SK-N-SH treated with all-trans-retinoic acid at 6 μM for 48 hours (cell line): ENCODE measurements at regions not wholly inside any gene's neighbourhood (a gene's known extent, or its start where the extent isn't known, plus 50 kb on each side); places are given as distances from the start of the nearest gene placed in this dataset.

Source experiments
- ARNTL ChIP-seq: fragments of 450-650 bp; formaldehyde crosslinking; IDR thresholded peaks from 2 replicates; pipeline ENCODE4 v1.5.0; 2020; ENCODE audit warnings: low read depth, mild to moderate bottlenecking, moderate library complexity, borderline replicate concordance
- BACH2 ChIP-seq: fragments of 250-450 bp; sonication (Bioruptor Pico); IDR thresholded peaks from 2 replicates; pipeline ENCODE4 v1.9.0; 2021; ENCODE audit warnings: mild to moderate bottlenecking, borderline replicate concordance
- ISL1 ChIP-seq: fragments of 250-450 bp; sonication (Bioruptor Pico); IDR thresholded peaks from 2 replicates; pipeline ENCODE4 v2.1.2; 2022; ENCODE audit warnings: mild to moderate bottlenecking, moderate library complexity
- RARB ChIP-seq: fragments of 250-450 bp; sonication (Bioruptor Pico); IDR thresholded peaks from 2 replicates; pipeline ENCODE4 v1.8.0; 2021; ENCODE audit warnings: mild to moderate bottlenecking, moderate library complexity
- TCF4 ChIP-seq: fragments of 250-450 bp; sonication (Bioruptor Pico); IDR thresholded peaks from 2 replicates; pipeline ENCODE4 v1.8.0; 2021; ENCODE audit warnings: mild to moderate bottlenecking, moderate library complexity, borderline replicate concordance
- TOX ChIP-seq: fragments of 250-450 bp; sonication (Bioruptor Pico); IDR thresholded peaks from 2 replicates; pipeline ENCODE4 v1.8.0; 2021; ENCODE audit warnings: mild to moderate bottlenecking, moderate library complexity, borderline replicate concordance
- ZFP3 ChIP-seq: fragments of 250-450 bp; sonication (Bioruptor Pico); IDR thresholded peaks from 2 replicates; pipeline ENCODE4 v1.5.0; 2020; ENCODE audit warnings: mild to moderate bottlenecking, moderate library complexity
- ZFP30 ChIP-seq: fragments of 450-650 bp; formaldehyde crosslinking; IDR thresholded peaks from 2 replicates; pipeline ENCODE4 v1.5.0; 2022; ENCODE audit warnings: mild to moderate bottlenecking, moderate library complexity
- ZNF565 ChIP-seq: fragments of 450-650 bp; formaldehyde crosslinking; conservative IDR thresholded peaks from 2 replicates; pipeline ENCODE4 v1.5.0; 2020; ENCODE audit warnings: low read depth, mild to moderate bottlenecking, moderate library complexity
- ZNF70 ChIP-seq: fragments of 450-650 bp; formaldehyde crosslinking; IDR thresholded peaks from 2 replicates; pipeline ENCODE4 v1.5.0; 2020; ENCODE audit warnings: mild to moderate bottlenecking, moderate library complexity
- TF ChIP-seq, protein P1 (sequence below): fragments of 250-450 bp; sonication (Bioruptor Pico); IDR thresholded peaks from 2 replicates; pipeline ENCODE4 v1.8.0; 2020; ENCODE audit warnings: mild to moderate bottlenecking, moderate library complexity, borderline replicate concordance
- TF ChIP-seq, protein P2 (sequence below): fragments of 250-450 bp; sonication (Bioruptor Pico); IDR thresholded peaks from 2 replicates; pipeline ENCODE4 v1.5.1; 2020; ENCODE audit warnings: low read depth, mild to moderate bottlenecking, moderate library complexity

DNA sequence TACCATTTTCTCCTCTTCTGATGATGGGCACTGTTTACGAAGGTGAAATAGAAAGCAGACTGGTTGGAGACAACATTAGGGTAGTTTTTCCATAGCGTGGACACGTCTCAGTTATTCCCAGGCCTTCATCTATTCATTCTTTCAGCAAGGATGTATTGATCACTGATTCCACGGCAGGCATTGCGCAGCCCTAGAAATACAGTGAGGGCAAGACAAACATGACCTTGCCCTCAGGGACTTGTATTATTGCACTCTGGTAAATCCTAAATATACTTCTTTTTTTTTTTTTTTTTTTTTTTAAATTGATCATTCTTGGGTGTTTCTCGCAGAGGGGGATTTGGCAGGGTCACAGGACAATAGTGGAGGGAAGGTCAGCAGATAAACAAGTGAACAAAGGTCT is 167.3 kb upstream of the SPRED2 start:
- TF ChIP-seq, protein P1, sequence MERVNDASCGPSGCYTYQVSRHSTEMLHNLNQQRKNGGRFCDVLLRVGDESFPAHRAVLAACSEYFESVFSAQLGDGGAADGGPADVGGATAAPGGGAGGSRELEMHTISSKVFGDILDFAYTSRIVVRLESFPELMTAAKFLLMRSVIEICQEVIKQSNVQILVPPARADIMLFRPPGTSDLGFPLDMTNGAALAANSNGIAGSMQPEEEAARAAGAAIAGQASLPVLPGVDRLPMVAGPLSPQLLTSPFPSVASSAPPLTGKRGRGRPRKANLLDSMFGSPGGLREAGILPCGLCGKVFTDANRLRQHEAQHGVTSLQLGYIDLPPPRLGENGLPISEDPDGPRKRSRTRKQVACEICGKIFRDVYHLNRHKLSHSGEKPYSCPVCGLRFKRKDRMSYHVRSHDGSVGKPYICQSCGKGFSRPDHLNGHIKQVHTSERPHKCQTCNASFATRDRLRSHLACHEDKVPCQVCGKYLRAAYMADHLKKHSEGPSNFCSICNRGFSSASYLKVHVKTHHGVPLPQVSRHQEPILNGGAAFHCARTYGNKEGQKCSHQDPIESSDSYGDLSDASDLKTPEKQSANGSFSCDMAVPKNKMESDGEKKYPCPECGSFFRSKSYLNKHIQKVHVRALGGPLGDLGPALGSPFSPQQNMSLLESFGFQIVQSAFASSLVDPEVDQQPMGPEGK: no peak
- TF ChIP-seq ZFP3 (CRISPR knock-in tag) (no peak), TCF4 (CRISPR knock-in tag) (no peak), RARB (CRISPR knock-in tag) (no peak), ZNF565 (CRISPR knock-in tag) (no peak), TOX (CRISPR knock-in tag) (no peak), ZNF70 (CRISPR knock-in tag) (no peak), ARNTL (CRISPR knock-in tag) (no peak), ZFP30 (CRISPR knock-in tag) (no peak), ISL1 (CRISPR knock-in tag) (no peak), BACH2 (CRISPR knock-in tag) (no peak)
- TF ChIP-seq, protein P2, sequence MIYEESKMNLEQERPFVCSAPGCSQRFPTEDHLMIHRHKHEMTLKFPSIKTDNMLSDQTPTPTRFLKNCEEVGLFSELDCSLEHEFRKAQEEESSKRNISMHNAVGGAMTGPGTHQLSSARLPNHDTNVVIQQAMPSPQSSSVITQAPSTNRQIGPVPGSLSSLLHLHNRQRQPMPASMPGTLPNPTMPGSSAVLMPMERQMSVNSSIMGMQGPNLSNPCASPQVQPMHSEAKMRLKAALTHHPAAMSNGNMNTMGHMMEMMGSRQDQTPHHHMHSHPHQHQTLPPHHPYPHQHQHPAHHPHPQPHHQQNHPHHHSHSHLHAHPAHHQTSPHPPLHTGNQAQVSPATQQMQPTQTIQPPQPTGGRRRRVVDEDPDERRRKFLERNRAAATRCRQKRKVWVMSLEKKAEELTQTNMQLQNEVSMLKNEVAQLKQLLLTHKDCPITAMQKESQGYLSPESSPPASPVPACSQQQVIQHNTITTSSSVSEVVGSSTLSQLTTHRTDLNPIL (CRISPR knock-in tag): no peak
